H9 (cell line): ENCODE measurements at regions not wholly inside any gene's neighbourhood (a gene's known extent, or its start where the extent isn't known, plus 50 kb on each side); places are given as distances from the start of the nearest gene placed in this dataset.

Source experiments
- DNase-seq: peaks from one replicate; pipeline ENCODE4 v3.0.0-alpha.2; 2017
- H2AFZ ChIP-seq: one replicate; pipeline ENCODE4 v1.6.1; 2013; ENCODE audit warnings: mild to moderate bottlenecking, low read length, control low read depth, moderate library complexity
- H2AK5ac ChIP-seq: 2 replicates; pipeline ENCODE4 v1.6.1; 2013; ENCODE audit warnings: low read length, control low read depth, mixed read lengths; ENCODE audit not compliant: insufficient read length
- H2BK120ac ChIP-seq: one replicate; pipeline ENCODE4 v1.6.1; 2013; ENCODE audit warnings: low read depth, mild to moderate bottlenecking, low read length, control low read depth, inconsistent platforms; ENCODE audit not compliant: poor library complexity, severe bottlenecking
- H2BK12ac ChIP-seq: 2 replicates; pipeline ENCODE4 v1.6.1; 2013; ENCODE audit warnings: low read length, control low read depth, mixed read lengths, low read depth; ENCODE audit not compliant: insufficient read length
- H2BK15ac ChIP-seq: 2 replicates; pipeline ENCODE4 v1.6.1; 2013; ENCODE audit warnings: low read depth, low read length, control low read depth
- H2BK20ac ChIP-seq: one replicate; pipeline ENCODE4 v1.6.1; 2013; ENCODE audit warnings: low read depth, mild to moderate bottlenecking, low read length, control low read depth, inconsistent platforms; ENCODE audit not compliant: poor library complexity, severe bottlenecking
- H2BK5ac ChIP-seq: 2 replicates; pipeline ENCODE4 v1.6.1; 2013; ENCODE audit warnings: low read length, control low read depth, mixed read lengths; ENCODE audit not compliant: insufficient read length
- H3K14ac ChIP-seq: 2 replicates; pipeline ENCODE4 v1.6.1; 2013; ENCODE audit warnings: low read length, control low read depth; ENCODE audit not compliant: insufficient read depth
- H3K18ac ChIP-seq: 2 replicates; pipeline ENCODE4 v1.6.1; 2013; ENCODE audit warnings: low read depth, mild to moderate bottlenecking, mixed read lengths, low read length, control low read depth; ENCODE audit not compliant: insufficient read length
- H3K23ac ChIP-seq: 2 replicates; pipeline ENCODE4 v1.6.1; 2013; ENCODE audit warnings: low read length, control low read depth, mixed read lengths, low read depth; ENCODE audit not compliant: insufficient read length
- H3K23me2 ChIP-seq: 2 replicates; pipeline ENCODE4 v1.6.1; 2013; ENCODE audit warnings: low read depth, mild to moderate bottlenecking, mixed read lengths, low read length, control low read depth; ENCODE audit not compliant: insufficient read length, poor library complexity, severe bottlenecking
- H3K27ac ChIP-seq: 2 replicates; pipeline ENCODE4 v1.5.1; 2013; ENCODE audit warnings: low read length, control low read depth, mixed read lengths, low read depth; ENCODE audit not compliant: insufficient read length
- H3K27me3 ChIP-seq: 2 replicates; pipeline ENCODE4 v1.6.1; 2013; ENCODE audit warnings: low read length, control low read depth, inconsistent platforms; ENCODE audit not compliant: insufficient read depth
- H3K4ac ChIP-seq: 2 replicates; pipeline ENCODE4 v1.6.1; 2013; ENCODE audit warnings: low read depth, mild to moderate bottlenecking, control low read depth, inconsistent platforms, low read length, moderate library complexity
- H3K4me1 ChIP-seq: 2 replicates; pipeline ENCODE4 v1.6.1; 2013; ENCODE audit warnings: low read length, control low read depth, inconsistent platforms; ENCODE audit not compliant: insufficient read depth
- H3K4me2 ChIP-seq: 2 replicates; pipeline ENCODE4 v1.6.1; 2013; ENCODE audit warnings: low read length, control low read depth, mixed read lengths; ENCODE audit not compliant: insufficient read length, insufficient read depth
- H3K56ac ChIP-seq: 2 replicates; pipeline ENCODE4 v1.6.1; 2013; ENCODE audit warnings: low read depth, mild to moderate bottlenecking, mixed read lengths, low read length, control low read depth; ENCODE audit not compliant: insufficient read length
- H3K79me1 ChIP-seq: 2 replicates; pipeline ENCODE4 v1.6.1; 2013; ENCODE audit warnings: low read depth, mild to moderate bottlenecking, moderate library complexity, low read length, control low read depth, inconsistent platforms; ENCODE audit not compliant: insufficient read depth, poor library complexity, severe bottlenecking
- H3K79me2 ChIP-seq: 2 replicates; pipeline ENCODE4 v1.6.1; 2013; ENCODE audit warnings: low read length, control low read depth, inconsistent platforms; ENCODE audit not compliant: insufficient read depth
- H3K9ac ChIP-seq: 2 replicates; pipeline ENCODE4 v1.6.1; 2013; ENCODE audit warnings: low read length, control low read depth, mixed read lengths; ENCODE audit not compliant: insufficient read length; ENCODE audit errors: extremely low read depth
- H3K9me3 ChIP-seq: one replicate; pipeline ENCODE4 v1.6.1; 2013; ENCODE audit warnings: low read depth, low read length, inconsistent platforms; ENCODE audit not compliant: control insufficient read depth
- H3T11ph ChIP-seq: one replicate; pipeline ENCODE4 v1.6.1; 2013; ENCODE audit warnings: mild to moderate bottlenecking, low read length, control low read depth, inconsistent platforms
- H4K20me1 ChIP-seq: one replicate; pipeline ENCODE4 v1.6.1; 2013; ENCODE audit not compliant: control insufficient read depth, insufficient read length, insufficient read depth
- H4K5ac ChIP-seq: 2 replicates; pipeline ENCODE4 v1.6.1; 2013; ENCODE audit warnings: low read depth, mild to moderate bottlenecking, mixed read lengths, low read length, control low read depth; ENCODE audit not compliant: insufficient read length
- H4K8ac ChIP-seq: replicated peaks from 2 replicates; pipeline ENCODE4 v1.6.1; 2013; ENCODE audit warnings: low read length, control low read depth, mixed read lengths, low read depth; ENCODE audit not compliant: insufficient read length
- H4K91ac ChIP-seq: 2 replicates; pipeline ENCODE4 v1.6.1; 2013; ENCODE audit warnings: low read depth, mild to moderate bottlenecking, moderate library complexity, mixed read lengths, low read length, control low read depth; ENCODE audit not compliant: insufficient read length
- H3K27ac Mint-ChIP-seq, 3 experiments: 2 replicates in 2 of 3; 3 replicates in 1 of 3; pipeline ENCODE4 v1.8.0; 2020 to 2021; ENCODE audit warnings: mixed read lengths in 3 of 3, mild to moderate bottlenecking in 1 of 3, moderate library complexity in 1 of 3
- H3K27me3 Mint-ChIP-seq: 2 replicates; pipeline ENCODE4 v1.8.0; 2021; ENCODE audit warnings: low read depth, mild to moderate bottlenecking, moderate library complexity, mixed read lengths
- H3K36me3 Mint-ChIP-seq, 3 experiments: 2 replicates in 2 of 3; 3 replicates in 1 of 3; pipeline ENCODE4 v1.8.0; 2020 to 2021; ENCODE audit warnings: low read depth in 3 of 3, mixed read lengths in 3 of 3; ENCODE audit not compliant: insufficient read depth in 1 of 3
- H3K4me1 Mint-ChIP-seq, 2 experiments: 2 replicates each; pipeline ENCODE4 v1.8.0; 2020; ENCODE audit warnings: mixed read lengths in 2 of 2
- H3K4me3 Mint-ChIP-seq, 2 experiments: 2 replicates in 1 of 2; 3 replicates in 1 of 2; pipeline ENCODE4 v1.8.0; 2020 to 2021; ENCODE audit warnings: mild to moderate bottlenecking in 2 of 2, mixed read lengths in 2 of 2, moderate library complexity in 1 of 2
- H3K9me3 Mint-ChIP-seq, 2 experiments: 2 replicates in 1 of 2; 3 replicates in 1 of 2; pipeline ENCODE4 v1.8.0; 2020; ENCODE audit warnings: mild to moderate bottlenecking in 2 of 2, mixed read lengths in 2 of 2, moderate library complexity in 1 of 2
- WGBS: extraction: QIAGEN DNeasy Blood & Tissue Kit; methylation state at CpG from one replicate; pipeline ENCODE4 v1.1.7; 2013; ENCODE audit warnings: missing lambda C conversion rate, low lambda C conversion rate, mixed read lengths; ENCODE audit not compliant: insufficient read length; ENCODE audit errors: extremely low coverage; 5-methylcytosine and 5-hydroxymethylcytosine counted together
- TF ChIP-seq, protein P1 (sequence below): fragments of 200-600 bp; sonication (generic); conservative IDR thresholded peaks from 3 replicates; pipeline ENCODE4 v1.8.0; 2021; ENCODE audit warnings: antibody characterized with exemption, mild to moderate bottlenecking

DNA sequence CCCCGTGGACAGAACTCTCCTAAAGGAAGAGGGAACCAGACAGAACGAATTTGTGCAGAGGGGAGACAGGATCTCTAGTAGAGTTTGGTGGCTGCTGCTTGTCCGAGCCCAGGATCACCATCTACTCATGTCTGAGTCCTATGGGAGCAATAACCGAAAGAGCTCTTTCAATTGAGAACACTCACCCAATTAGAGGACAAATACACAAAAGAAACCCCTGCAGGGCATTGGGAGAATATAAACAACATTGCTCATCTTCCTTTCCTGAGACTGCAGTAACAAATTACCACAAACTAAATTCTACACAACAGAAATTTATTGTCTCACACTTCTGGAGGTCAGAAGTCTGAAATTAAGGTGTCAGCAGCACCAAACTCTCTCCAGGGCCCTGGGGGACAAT, 65.6 kb downstream of the SPINK2 start:
- Mint-ChIP-seq H3K4me1 (peaks cover 36 to 44% of the 10 kb centered on the region in 2 experiments), H3K4me3 (no peak overlapping the region), H3K36me3 (0 out of 7 replicates have a peak, but pooled peaks cover 0 to 4% (median 0%) of the 10 kb centered on the region in 3 experiments), H3K27me3 (no peaks in the 10 kb centered on the region), H3K9me3 (no peaks in the 10 kb centered on the region), H3K27ac (no peak overlapping the region)
- no peak overlapping the region for H3K27ac ChIP-seq
- no peaks in the 10 kb centered on the region for H3K23me2 ChIP-seq
- no peak overlapping the region for H3K14ac ChIP-seq
- H3K9ac ChIP-seq: no peak overlapping the region
- no peak for DNase-seq
- TF ChIP-seq, protein P1, sequence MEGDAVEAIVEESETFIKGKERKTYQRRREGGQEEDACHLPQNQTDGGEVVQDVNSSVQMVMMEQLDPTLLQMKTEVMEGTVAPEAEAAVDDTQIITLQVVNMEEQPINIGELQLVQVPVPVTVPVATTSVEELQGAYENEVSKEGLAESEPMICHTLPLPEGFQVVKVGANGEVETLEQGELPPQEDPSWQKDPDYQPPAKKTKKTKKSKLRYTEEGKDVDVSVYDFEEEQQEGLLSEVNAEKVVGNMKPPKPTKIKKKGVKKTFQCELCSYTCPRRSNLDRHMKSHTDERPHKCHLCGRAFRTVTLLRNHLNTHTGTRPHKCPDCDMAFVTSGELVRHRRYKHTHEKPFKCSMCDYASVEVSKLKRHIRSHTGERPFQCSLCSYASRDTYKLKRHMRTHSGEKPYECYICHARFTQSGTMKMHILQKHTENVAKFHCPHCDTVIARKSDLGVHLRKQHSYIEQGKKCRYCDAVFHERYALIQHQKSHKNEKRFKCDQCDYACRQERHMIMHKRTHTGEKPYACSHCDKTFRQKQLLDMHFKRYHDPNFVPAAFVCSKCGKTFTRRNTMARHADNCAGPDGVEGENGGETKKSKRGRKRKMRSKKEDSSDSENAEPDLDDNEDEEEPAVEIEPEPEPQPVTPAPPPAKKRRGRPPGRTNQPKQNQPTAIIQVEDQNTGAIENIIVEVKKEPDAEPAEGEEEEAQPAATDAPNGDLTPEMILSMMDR: no peak
- H2BK15ac ChIP-seq: no peak overlapping the region
- no peak overlapping the region for H4K5ac ChIP-seq
- no CpG with 5 or more reads among the region's 4 CpGs for WGBS
- H4K91ac ChIP-seq: no peak overlapping the region
- no peaks in the 10 kb centered on the region for H4K20me1 ChIP-seq
- H2AFZ ChIP-seq: no peak overlapping the region
- no peak overlapping the region for H2BK5ac ChIP-seq
- H3K4me2 ChIP-seq: no peak overlapping the region
- H3K27me3 ChIP-seq: no peaks in the 10 kb centered on the region
- no peak overlapping the region for H2BK20ac ChIP-seq
- no peak overlapping the region for H2BK120ac ChIP-seq
- H3K79me2 ChIP-seq: no peaks in the 10 kb centered on the region
- H2BK12ac ChIP-seq: no peak overlapping the region
- no peak overlapping the region for H3T11ph ChIP-seq
- no peak overlapping the region for H4K8ac ChIP-seq
- H3K23ac ChIP-seq: no peak overlapping the region
- H2AK5ac ChIP-seq: no peak overlapping the region
- no peaks in the 10 kb centered on the region for H3K9me3 ChIP-seq
- no peak overlapping the region for H3K4ac ChIP-seq
- H3K4me1 ChIP-seq: peaks cover 12% of the 10 kb centered on the region; the same call in 1 of the 2 replicates
- no peak overlapping the region for H3K18ac ChIP-seq
- no peak overlapping the region for H3K56ac ChIP-seq
- no peaks in the 10 kb centered on the region for H3K79me1 ChIP-seq
